ENCODE measurements at regions not wholly inside any gene's neighbourhood (a gene's known extent, or its start where the extent isn't known, plus 50 kb on each side); places are given as distances from the start of the nearest gene placed in this dataset.

GRCh38 chr7:16007911-16008310 is 321.4 kb upstream of the MEOX2 start:
- no peak for TF ChIP-seq CTCF (IDR thresholded peaks at IDR 0.05)
- no peak for TF ChIP-seq SIN3A (IDR thresholded peaks at IDR 0.05; ENCODE audit: borderline replicate concordance, insufficient read depth, low read depth, low read length)
- TF ChIP-seq POLR2AphosphoS5 (IDR thresholded peaks at IDR 0.05; ENCODE audit: low read depth, low read length), result no peak
- TF ChIP-seq, protein P1, sequence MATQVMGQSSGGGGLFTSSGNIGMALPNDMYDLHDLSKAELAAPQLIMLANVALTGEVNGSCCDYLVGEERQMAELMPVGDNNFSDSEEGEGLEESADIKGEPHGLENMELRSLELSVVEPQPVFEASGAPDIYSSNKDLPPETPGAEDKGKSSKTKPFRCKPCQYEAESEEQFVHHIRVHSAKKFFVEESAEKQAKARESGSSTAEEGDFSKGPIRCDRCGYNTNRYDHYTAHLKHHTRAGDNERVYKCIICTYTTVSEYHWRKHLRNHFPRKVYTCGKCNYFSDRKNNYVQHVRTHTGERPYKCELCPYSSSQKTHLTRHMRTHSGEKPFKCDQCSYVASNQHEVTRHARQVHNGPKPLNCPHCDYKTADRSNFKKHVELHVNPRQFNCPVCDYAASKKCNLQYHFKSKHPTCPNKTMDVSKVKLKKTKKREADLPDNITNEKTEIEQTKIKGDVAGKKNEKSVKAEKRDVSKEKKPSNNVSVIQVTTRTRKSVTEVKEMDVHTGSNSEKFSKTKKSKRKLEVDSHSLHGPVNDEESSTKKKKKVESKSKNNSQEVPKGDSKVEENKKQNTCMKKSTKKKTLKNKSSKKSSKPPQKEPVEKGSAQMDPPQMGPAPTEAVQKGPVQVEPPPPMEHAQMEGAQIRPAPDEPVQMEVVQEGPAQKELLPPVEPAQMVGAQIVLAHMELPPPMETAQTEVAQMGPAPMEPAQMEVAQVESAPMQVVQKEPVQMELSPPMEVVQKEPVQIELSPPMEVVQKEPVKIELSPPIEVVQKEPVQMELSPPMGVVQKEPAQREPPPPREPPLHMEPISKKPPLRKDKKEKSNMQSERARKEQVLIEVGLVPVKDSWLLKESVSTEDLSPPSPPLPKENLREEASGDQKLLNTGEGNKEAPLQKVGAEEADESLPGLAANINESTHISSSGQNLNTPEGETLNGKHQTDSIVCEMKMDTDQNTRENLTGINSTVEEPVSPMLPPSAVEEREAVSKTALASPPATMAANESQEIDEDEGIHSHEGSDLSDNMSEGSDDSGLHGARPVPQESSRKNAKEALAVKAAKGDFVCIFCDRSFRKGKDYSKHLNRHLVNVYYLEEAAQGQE (IDR thresholded peaks at IDR 0.05; ENCODE audit: insufficient read depth in 1 of 2, low read depth in 2 of 2, low read length in 1 of 2), result no peak
- TF ChIP-seq TCF7L2 (IDR thresholded peaks at IDR 0.05; ENCODE audit: low read depth, low read length), result no peak
- DNase-seq (ENCODE audit: low read depth, low spot score), result no peak
- ChIA-PET POLR2A (no interaction called here), CTCF (no interaction called here)
- no peak for ATAC-seq
- no peaks in the 10 kb centered on the region for H3K27me3 ChIP-seq (ENCODE audit: control insufficient read depth, insufficient read depth, low read length)
- H3K27ac ChIP-seq (ENCODE audit: low read length), result no peak overlapping the region
- no peak overlapping the region for H3K4me3 ChIP-seq (ENCODE audit: low read depth in 2 of 2, low read length in 2 of 2)
- in situ Hi-C loops (cut with HindIII; ENCODE audit: low pct_unique_long_range_greater_than_20kb, low sequenced_read_pairs), result no loop called here
- intact Hi-C loops (cut with micrococcal nuclease; ENCODE audit: unreplicated experiment), result no loop called here
- BruUV-seq (replicated peaks), result no TSS peak
- no peaks in the 10 kb centered on the region for H3K4me1 ChIP-seq (ENCODE audit: control insufficient read depth, insufficient read depth, low read length)
- H3K9me3 ChIP-seq (ENCODE audit: control insufficient read depth, insufficient read depth, low read depth, low read length), result peaks cover 2% of the 10 kb centered on the region; the same call in 1 of the 2 replicates
- no peaks in the 10 kb centered on the region for H3K36me3 ChIP-seq (ENCODE audit: control insufficient read depth, insufficient read depth, low read length)

- H3K27ac ChIP-seq (ENCODE audit: low read length), result no peak overlapping the region
- ATAC-seq (no peak), DNase-seq (ENCODE audit: low read depth, low spot score) (no peak)
- H3K9me3 ChIP-seq (ENCODE audit: control insufficient read depth, insufficient read depth, low read depth, low read length), result no peaks in the 10 kb centered on the region
- no TSS peak for BruUV-seq (replicated peaks)
- ChIA-PET CTCF (no interaction called here), POLR2A (no interaction called here)
- no peaks in the 10 kb centered on the region for H3K4me1 ChIP-seq (ENCODE audit: control insufficient read depth, insufficient read depth, low read length)
- in situ Hi-C loops (cut with HindIII; ENCODE audit: low pct_unique_long_range_greater_than_20kb, low sequenced_read_pairs), result no loop called here
- no peak overlapping the region for H3K4me3 ChIP-seq (ENCODE audit: low read depth in 2 of 2, low read length in 2 of 2)
- intact Hi-C loops (cut with micrococcal nuclease; ENCODE audit: unreplicated experiment), result no loop called here
- H3K36me3 ChIP-seq (ENCODE audit: control insufficient read depth, insufficient read depth, low read length), result no peaks in the 10 kb centered on the region
- no peak for TF ChIP-seq POLR2AphosphoS5 (IDR thresholded peaks at IDR 0.05; ENCODE audit: low read depth, low read length)
- TF ChIP-seq CTCF (IDR thresholded peaks at IDR 0.05), result no peak
- TF ChIP-seq TCF7L2 (IDR thresholded peaks at IDR 0.05; ENCODE audit: low read depth, low read length), result no peak
- H3K27me3 ChIP-seq (ENCODE audit: control insufficient read depth, insufficient read depth, low read length), result no peaks in the 10 kb centered on the region
Measured at GRCh38 chr7:16004702-16005101, 318.2 kb upstream of the MEOX2 start.

DNA sequence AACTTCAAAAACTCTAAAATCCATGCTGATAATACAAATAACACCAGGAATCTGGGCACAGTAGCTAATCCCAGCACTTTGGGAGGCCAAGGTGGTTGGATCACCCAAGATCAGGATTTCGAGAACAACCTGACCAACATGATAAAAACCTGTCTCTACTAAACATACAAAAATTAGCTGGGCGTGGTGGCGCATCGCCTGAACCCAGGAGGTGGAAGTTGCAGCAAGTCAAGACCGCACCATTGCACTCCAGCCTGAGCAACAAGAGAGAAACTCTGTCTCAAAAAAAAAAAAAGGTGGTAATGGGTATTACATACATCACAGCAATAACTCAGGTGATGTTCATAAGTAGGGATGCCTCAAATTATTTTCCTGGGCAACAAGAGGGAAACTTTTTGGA is 315.0 kb upstream of the MEOX2 start:
- no peak overlapping the region for H3K4me3 ChIP-seq (ENCODE audit: low read depth in 2 of 2, low read length in 2 of 2)
- no peak for ATAC-seq
- H3K36me3 ChIP-seq (ENCODE audit: control insufficient read depth, insufficient read depth, low read length), result no peaks in the 10 kb centered on the region
- TF ChIP-seq TCF7L2 (IDR thresholded peaks at IDR 0.05; ENCODE audit: low read depth, low read length) (no peak), POLR2AphosphoS5 (IDR thresholded peaks at IDR 0.05; ENCODE audit: low read depth, low read length) (no peak), SIN3A (IDR thresholded peaks at IDR 0.05; ENCODE audit: borderline replicate concordance, insufficient read depth, low read depth, low read length) (no peak), CTCF (IDR thresholded peaks at IDR 0.05) (no peak)
- TF ChIP-seq, protein P1 (IDR thresholded peaks at IDR 0.05; ENCODE audit: insufficient read depth in 1 of 2, low read depth in 2 of 2, low read length in 1 of 2), result no peak
- ChIA-PET CTCF (no interaction called here), POLR2A (no interaction called here)
- no peak for DNase-seq (ENCODE audit: low read depth, low spot score)
- in situ Hi-C loops (cut with HindIII; ENCODE audit: low pct_unique_long_range_greater_than_20kb, low sequenced_read_pairs) (no loop called here), intact Hi-C loops (cut with micrococcal nuclease; ENCODE audit: unreplicated experiment) (no loop called here)
- no peaks in the 10 kb centered on the region for H3K9me3 ChIP-seq (ENCODE audit: control insufficient read depth, insufficient read depth, low read depth, low read length)
- H3K4me1 ChIP-seq (ENCODE audit: control insufficient read depth, insufficient read depth, low read length), result no peaks in the 10 kb centered on the region
- H3K27ac ChIP-seq (ENCODE audit: low read length), result no peak overlapping the region
- no TSS peak for BruUV-seq (replicated peaks)
- H3K27me3 ChIP-seq (ENCODE audit: control insufficient read depth, insufficient read depth, low read length), result no peaks in the 10 kb centered on the region

Measured in Panc1 (cell line).